Mesendoderm (in vitro differentiated cells): ENCODE measurements at regions not wholly inside any gene's neighbourhood (a gene's known extent, or its start where the extent isn't known, plus 50 kb on each side); places are given as distances from the start of the nearest gene placed in this dataset.

Experiments used
- DNase-seq: peaks from one replicate; pipeline ENCODE4 v3.0.0; 2013
- H2AK5ac ChIP-seq: 2 replicates; pipeline ENCODE4 v1.6.1; 2013; ENCODE audit warnings: low read length, inconsistent platforms
- H2BK120ac ChIP-seq: 2 replicates; pipeline ENCODE4 v1.6.1; 2013; ENCODE audit warnings: low read depth, mild to moderate bottlenecking, low read length, moderate library complexity, mixed read lengths
- H2BK15ac ChIP-seq: replicated peaks from 2 replicates; pipeline ENCODE4 v1.6.1; 2013; ENCODE audit warnings: low read depth, mild to moderate bottlenecking, moderate library complexity
- H2BK5ac ChIP-seq: 2 replicates; pipeline ENCODE4 v1.6.1; 2013; ENCODE audit warnings: low read length, inconsistent platforms
- H3K18ac ChIP-seq: 2 replicates; pipeline ENCODE4 v1.6.1; 2013; ENCODE audit warnings: mild to moderate bottlenecking, low read length, mixed read lengths
- H3K23ac ChIP-seq: one replicate; pipeline ENCODE4 v1.6.1; 2013; ENCODE audit warnings: low read length
- H3K27ac ChIP-seq: 2 replicates; pipeline ENCODE4 v1.5.1; 2013; ENCODE audit warnings: low read depth, mild to moderate bottlenecking, inconsistent platforms, low read length, moderate library complexity
- H3K27me3 ChIP-seq: 2 replicates; pipeline ENCODE4 v1.6.1; 2013; ENCODE audit warnings: low read length, control low read depth, mild to moderate bottlenecking, inconsistent platforms; ENCODE audit not compliant: insufficient read depth, poor library complexity
- H3K36me3 ChIP-seq: 2 replicates; pipeline ENCODE4 v1.6.1; 2013; ENCODE audit warnings: low read length, inconsistent platforms; ENCODE audit not compliant: control insufficient read depth, insufficient read depth
- H3K4ac ChIP-seq: one replicate; pipeline ENCODE4 v1.6.1; 2013; ENCODE audit warnings: low read depth, mild to moderate bottlenecking, low read length, moderate library complexity
- H3K4me1 ChIP-seq: 2 replicates; pipeline ENCODE4 v1.6.1; 2013; ENCODE audit warnings: low read depth, low read length, inconsistent platforms; ENCODE audit not compliant: control insufficient read depth
- H3K4me2 ChIP-seq: 2 replicates; pipeline ENCODE4 v1.6.1; 2013; ENCODE audit warnings: low read length
- H3K4me3 ChIP-seq: 2 replicates; pipeline ENCODE4 v1.5.1; 2013; ENCODE audit warnings: mild to moderate bottlenecking, low read length
- H3K56ac ChIP-seq: one replicate; pipeline ENCODE4 v1.6.1; 2013; ENCODE audit warnings: low read length
- H3K79me1 ChIP-seq: 2 replicates; pipeline ENCODE4 v1.6.1; 2013; ENCODE audit warnings: low read length, inconsistent platforms
- H3K79me2 ChIP-seq: 2 replicates; pipeline ENCODE4 v1.6.1; 2013; ENCODE audit warnings: mild to moderate bottlenecking, low read length; ENCODE audit not compliant: control insufficient read depth, insufficient read depth
- H3K9ac ChIP-seq: 2 replicates; pipeline ENCODE4 v1.6.1; 2013; ENCODE audit warnings: low read length, inconsistent platforms
- H4K5ac ChIP-seq: one replicate; pipeline ENCODE4 v1.6.1; 2013; ENCODE audit warnings: low read length
- H4K8ac ChIP-seq: one replicate; pipeline ENCODE4 v1.6.1; 2013; ENCODE audit warnings: low read depth, mild to moderate bottlenecking, control low read depth, low read length, moderate library complexity
- WGBS: extraction: QIAGEN DNeasy Blood & Tissue Kit; methylation state at CpG from one replicate; pipeline ENCODE4 v1.1.7; 2013; ENCODE audit warnings: low lambda C conversion rate, missing lambda C conversion rate; ENCODE audit not compliant: insufficient coverage; ENCODE audit errors: extremely low coverage; 5-methylcytosine and 5-hydroxymethylcytosine counted together

DNA sequence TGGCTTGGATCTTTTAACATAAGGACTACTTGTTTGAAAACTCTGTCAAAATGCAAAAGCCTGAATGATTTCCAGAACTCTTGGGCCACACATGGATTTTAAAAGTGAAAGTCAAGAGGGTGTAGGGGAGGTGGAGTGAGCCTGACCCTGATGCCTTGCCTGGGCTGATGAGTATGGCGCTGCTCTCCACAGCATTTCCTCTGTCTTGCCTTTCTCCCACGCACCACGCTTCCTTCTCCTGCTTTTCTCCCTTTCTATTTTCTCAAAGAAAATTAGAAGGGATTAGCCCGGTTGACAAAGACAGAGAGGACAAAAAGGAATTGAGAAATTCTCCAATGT lies 207.0 kb upstream of the CCDC68 start:
- no peaks in the 10 kb centered on the region for H3K4me1 ChIP-seq
- H4K8ac ChIP-seq = no peak overlapping the region
- H2AK5ac ChIP-seq = no peak overlapping the region
- H3K4me3 ChIP-seq = no peak overlapping the region
- no CpG with 5 or more reads among the region's 4 CpGs for WGBS
- no peaks in the 10 kb centered on the region for H3K79me2 ChIP-seq
- no peaks in the 10 kb centered on the region for H3K27me3 ChIP-seq
- no peak overlapping the region for H2BK15ac ChIP-seq
- no peak overlapping the region for H3K18ac ChIP-seq
- no peak overlapping the region for H4K5ac ChIP-seq
- no peak for DNase-seq
- H3K27ac ChIP-seq = no peak overlapping the region
- H3K9ac ChIP-seq = no peak overlapping the region
- H3K79me1 ChIP-seq = no peaks in the 10 kb centered on the region
- H3K4me2 ChIP-seq = no peak overlapping the region
- H3K36me3 ChIP-seq = no peaks in the 10 kb centered on the region
- no peak overlapping the region for H3K56ac ChIP-seq
- no peak overlapping the region for H3K4ac ChIP-seq
- H3K23ac ChIP-seq = no peak overlapping the region
- no peak overlapping the region for H2BK5ac ChIP-seq
- H2BK120ac ChIP-seq = no peak overlapping the region

DNA sequence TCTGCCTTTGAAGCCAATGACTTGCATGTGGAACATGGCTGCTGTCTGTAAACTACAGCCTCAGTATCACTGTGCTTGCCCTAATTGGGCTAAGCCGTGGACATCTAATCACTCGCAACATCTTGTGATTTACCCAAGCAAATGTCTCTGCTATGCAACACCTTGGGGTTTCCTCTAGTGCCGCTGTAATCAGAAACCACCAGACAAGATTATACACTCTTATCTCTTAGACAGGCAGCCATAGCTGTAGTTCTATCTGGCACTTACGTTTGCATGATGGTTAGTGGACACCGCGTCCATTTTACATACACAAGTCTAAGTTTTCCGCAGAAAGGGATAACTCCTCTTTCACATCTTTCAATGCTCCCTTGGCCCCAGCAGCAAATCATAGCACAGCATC lies 204.3 kb upstream of the CCDC68 start:
- Histone ChIP-seq H3K27ac (no peak overlapping the region), H4K5ac (no peak overlapping the region), H3K4me1 (no peaks in the 10 kb centered on the region), H3K4me2 (no peak overlapping the region), H3K56ac (no peak overlapping the region), H2AK5ac (no peak overlapping the region), H3K23ac (no peak overlapping the region), H2BK120ac (no peak overlapping the region), H2BK15ac (no peak overlapping the region), H3K4me3 (no peak overlapping the region), H3K79me1 (no peaks in the 10 kb centered on the region), H3K18ac (no peak overlapping the region), H3K79me2 (no peaks in the 10 kb centered on the region), H2BK5ac (no peak overlapping the region), H3K36me3 (no peaks in the 10 kb centered on the region), H3K4ac (no peak overlapping the region), H3K27me3 (no peaks in the 10 kb centered on the region), H3K9ac (no peak overlapping the region), H4K8ac (no peak overlapping the region)
- DNase-seq = peak; percentile 68
- WGBS = no CpG with 5 or more reads among the region's 7 CpGs

DNA sequence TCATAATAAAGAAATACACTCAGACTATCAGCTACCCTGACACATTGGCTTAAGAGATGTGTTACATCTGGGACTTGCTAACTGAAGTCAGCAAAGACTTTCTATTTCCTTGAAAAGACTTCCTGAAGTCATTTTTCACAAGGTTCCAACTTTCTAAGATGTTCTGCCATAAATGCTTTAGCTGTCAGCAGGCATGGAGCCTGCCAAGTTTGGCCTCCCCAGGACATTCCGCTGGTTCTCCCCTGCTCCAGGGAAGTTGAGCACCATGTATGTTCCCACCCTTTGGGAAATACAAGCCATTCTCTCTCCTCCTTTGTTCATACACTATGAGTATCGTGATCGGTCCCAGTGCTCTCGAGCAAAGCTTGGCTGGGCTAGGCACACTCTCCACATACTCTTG lies 202.7 kb upstream of the CCDC68 start:
- H3K36me3 ChIP-seq = no peaks in the 10 kb centered on the region
- no peak overlapping the region for H2BK15ac ChIP-seq
- H2BK5ac ChIP-seq = no peak overlapping the region
- no peak overlapping the region for H3K18ac ChIP-seq
- H3K27me3 ChIP-seq = no peaks in the 10 kb centered on the region
- H3K9ac ChIP-seq = no peak overlapping the region
- H3K79me1 ChIP-seq = no peaks in the 10 kb centered on the region
- no peak overlapping the region for H3K56ac ChIP-seq
- H3K4me3 ChIP-seq = no peak overlapping the region
- no peak overlapping the region for H3K27ac ChIP-seq
- no peak overlapping the region for H2AK5ac ChIP-seq
- no CpG with 5 or more reads among the region's 4 CpGs for WGBS
- no peak overlapping the region for H4K5ac ChIP-seq
- H4K8ac ChIP-seq = no peak overlapping the region
- no peak for DNase-seq
- H2BK120ac ChIP-seq = no peak overlapping the region
- no peaks in the 10 kb centered on the region for H3K79me2 ChIP-seq
- no peak overlapping the region for H3K4me2 ChIP-seq
- no peak overlapping the region for H3K4ac ChIP-seq
- H3K4me1 ChIP-seq = no peaks in the 10 kb centered on the region
- no peak overlapping the region for H3K23ac ChIP-seq

DNA sequence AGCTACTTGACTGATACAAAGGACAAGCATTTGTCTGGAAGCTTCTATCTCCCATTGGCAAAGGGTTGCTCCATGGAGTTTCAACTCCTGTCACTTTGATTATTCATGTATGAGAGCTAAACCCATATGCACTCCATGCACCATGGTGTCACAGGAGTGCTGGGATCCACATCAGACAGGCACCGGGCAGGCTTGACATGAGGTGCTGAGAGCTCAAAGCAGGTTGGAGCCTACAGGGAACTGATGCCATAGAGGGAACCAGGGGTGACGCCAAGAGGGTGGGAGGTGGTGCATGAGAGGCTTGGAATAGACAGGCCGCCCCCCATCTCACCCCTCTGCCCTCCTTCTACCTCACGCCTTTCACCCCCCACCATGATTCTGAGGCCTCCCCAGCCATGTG lies 199.8 kb upstream of the CCDC68 start:
- WGBS = no CpG with 5 or more reads among the region's 4 CpGs
- no peak overlapping the region for H3K56ac ChIP-seq

DNA sequence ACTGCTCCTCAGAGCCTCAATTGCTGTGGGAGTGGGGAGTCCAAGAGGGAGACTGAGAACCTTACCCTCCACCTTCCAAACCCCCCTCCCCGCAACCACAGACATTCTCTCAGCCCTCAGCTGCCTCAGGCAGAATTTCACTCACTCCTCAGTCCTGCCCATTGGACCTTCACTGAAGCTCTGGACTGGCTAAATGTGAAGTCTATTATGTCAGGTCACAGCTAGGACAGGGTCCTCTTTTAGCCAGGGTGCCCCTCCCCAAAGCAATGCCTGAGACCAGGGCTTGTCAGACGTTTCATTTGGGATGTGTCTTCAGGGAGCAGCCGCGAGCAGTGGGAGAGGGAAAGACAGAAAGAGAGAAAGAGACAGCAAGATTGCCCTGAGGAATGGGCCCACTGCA lies 199.3 kb upstream of the CCDC68 start:
- H2AK5ac ChIP-seq = no peak overlapping the region
- H3K36me3 ChIP-seq = no peaks in the 10 kb centered on the region
- H3K4me1 ChIP-seq = no peaks in the 10 kb centered on the region
- H2BK15ac ChIP-seq = no peak overlapping the region
- no peak overlapping the region for H3K4me2 ChIP-seq
- no peaks in the 10 kb centered on the region for H3K27me3 ChIP-seq
- H2BK5ac ChIP-seq = no peak overlapping the region
- no peaks in the 10 kb centered on the region for H3K79me2 ChIP-seq
- no CpG with 5 or more reads among the region's 4 CpGs for WGBS
- no peak overlapping the region for H4K8ac ChIP-seq
- H3K79me1 ChIP-seq = no peaks in the 10 kb centered on the region
- H3K9ac ChIP-seq = no peak overlapping the region
- DNase-seq = no peak
- peak overlapping the region; percentile 66 for H3K23ac ChIP-seq
- no peak overlapping the region for H3K4me3 ChIP-seq
- H3K27ac ChIP-seq = no peak overlapping the region
- H4K5ac ChIP-seq = no peak overlapping the region
- H3K56ac ChIP-seq = no peak overlapping the region
- H2BK120ac ChIP-seq = no peak overlapping the region
- no peak overlapping the region for H3K18ac ChIP-seq
- no peak overlapping the region for H3K4ac ChIP-seq

More for the DNA sequence above, 199.8 kb upstream of the CCDC68 start:
- H3K4me3 ChIP-seq = no peak overlapping the region
- H3K27me3 ChIP-seq = no peaks in the 10 kb centered on the region
- H3K4ac ChIP-seq = no peak overlapping the region
- H3K9ac ChIP-seq = no peak overlapping the region
- H3K79me1 ChIP-seq = no peaks in the 10 kb centered on the region
- no peak overlapping the region for H3K4me2 ChIP-seq
- H2BK15ac ChIP-seq = no peak overlapping the region
- no peak for DNase-seq
- H4K5ac ChIP-seq = no peak overlapping the region
- H2AK5ac ChIP-seq = no peak overlapping the region
- H2BK5ac ChIP-seq = no peak overlapping the region
- H2BK120ac ChIP-seq = no peak overlapping the region
- no peaks in the 10 kb centered on the region for H3K79me2 ChIP-seq
- H4K8ac ChIP-seq = no peak overlapping the region
- no peaks in the 10 kb centered on the region for H3K36me3 ChIP-seq
- H3K23ac ChIP-seq = no peak overlapping the region
- H3K27ac ChIP-seq = no peak overlapping the region
- H3K18ac ChIP-seq = no peak overlapping the region
- H3K4me1 ChIP-seq = no peaks in the 10 kb centered on the region

DNA sequence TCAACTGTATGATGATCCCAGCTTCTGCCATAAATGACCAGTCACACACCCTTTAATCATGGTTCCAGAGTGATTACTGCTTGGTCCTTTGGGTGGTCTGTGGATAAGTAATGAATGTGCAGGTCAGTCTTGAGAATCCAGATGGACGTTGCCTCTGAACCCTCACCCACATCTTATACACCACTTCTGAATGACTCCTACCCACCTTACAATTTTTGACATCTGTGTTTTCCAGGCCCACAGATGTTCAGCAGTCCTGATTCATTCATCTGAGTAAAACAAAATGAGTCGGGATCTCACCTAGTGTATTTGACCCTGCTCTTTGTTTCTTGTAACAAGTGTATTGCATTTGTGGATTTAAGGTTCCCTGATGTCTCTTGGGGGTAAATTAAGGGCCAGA lies 194.1 kb upstream of the CCDC68 start:
- Histone ChIP-seq H3K4me1 (no peaks in the 10 kb centered on the region), H3K4me3 (no peak overlapping the region), H3K27me3 (no peaks in the 10 kb centered on the region), H2AK5ac (no peak overlapping the region), H2BK120ac (no peak overlapping the region), H3K56ac (no peak overlapping the region), H3K18ac (no peak overlapping the region), H3K79me2 (no peaks in the 10 kb centered on the region), H3K4ac (no peak overlapping the region), H3K4me2 (no peak overlapping the region), H4K5ac (no peak overlapping the region), H3K9ac (no peak overlapping the region), H3K79me1 (no peaks in the 10 kb centered on the region), H2BK15ac (no peak overlapping the region), H3K27ac (no peak overlapping the region), H3K36me3 (no peaks in the 10 kb centered on the region), H3K23ac (no peak overlapping the region), H2BK5ac (no peak overlapping the region), H4K8ac (no peak overlapping the region)
- DNase-seq = no peak
- no CpG with 5 or more reads among the region's 2 CpGs for WGBS
